MCF 10A (cell line): ENCODE measurements at regions not wholly inside any gene's neighbourhood (a gene's known extent, or its start where the extent isn't known, plus 50 kb on each side); places are given as distances from the start of the nearest gene placed in this dataset.
"Not testable (repeated sequence)": the region's sequence is repeated elsewhere in the genome, so short reads cannot be mapped to it uniquely, and the experiment has no call there.

Source experiments
- BruUV-seq: library from RNA; stranded (reverse); fragments of 400-500 nt; replicated peaks from 2 replicates; lab custom pipeline; 2021; lab: Mats Ljungman, UMichigan
- CTCF ChIA-PET: fragments of 300-600 bp; sonication (Branson Sonifier 250); formaldehyde crosslinking; extraction: SDS; loops from one replicate; lab custom pipeline; 2021; ENCODE audit warnings: antibody characterized with exemption, inconsistent platforms; lab: Yijun Ruan, JAX
- POLR2A ChIA-PET: fragments of 300-600, 350-650 bp; sonication (Branson Sonifier 250); formaldehyde crosslinking; extraction: SDS; loops from one replicate; lab custom pipeline; 2020; ENCODE audit warnings: antibody characterized with exemption, inconsistent platforms; lab: Yijun Ruan, JAX
- DNase-seq: peaks from one replicate; pipeline ENCODE4 v3.0.0-alpha.2; 2018; ENCODE audit not compliant: unreplicated experiment
- H3K27ac Mint-ChIP-seq: one replicate; pipeline ENCODE4 v1.8.0; 2022; ENCODE audit warnings: mild to moderate bottlenecking, low read depth, mixed read lengths; ENCODE audit not compliant: unreplicated experiment
- H3K27me3 Mint-ChIP-seq: one replicate; pipeline ENCODE4 v1.8.0; 2022; ENCODE audit warnings: mixed read lengths; ENCODE audit not compliant: insufficient read depth, unreplicated experiment
- H3K36me3 Mint-ChIP-seq: one replicate; pipeline ENCODE4 v1.8.0; 2022; ENCODE audit warnings: mild to moderate bottlenecking, moderate library complexity, mixed read lengths; ENCODE audit not compliant: insufficient read depth, unreplicated experiment
- H3K4me1 Mint-ChIP-seq: one replicate; pipeline ENCODE4 v1.8.0; 2022; ENCODE audit warnings: mixed read lengths; ENCODE audit not compliant: insufficient read depth, unreplicated experiment
- H3K4me3 Mint-ChIP-seq: one replicate; pipeline ENCODE4 v1.8.0; 2022; ENCODE audit warnings: mild to moderate bottlenecking, moderate library complexity, mixed read lengths; ENCODE audit not compliant: unreplicated experiment
- H3K9me3 Mint-ChIP-seq: one replicate; pipeline ENCODE4 v1.8.0; 2022; ENCODE audit warnings: mixed read lengths; ENCODE audit not compliant: unreplicated experiment
- intact Hi-C: fragments of 100-400 bp; cut with micrococcal nuclease; formaldehyde crosslinking; loops from 2 replicates; pipeline ENCODE4 v1.14.1; 2022
- TF ChIP-seq, protein P1 (sequence below): fragments of 200-600 bp; IDR thresholded peaks from one replicate; pipeline ENCODE4 v1.8.0; 2022; ENCODE audit warnings: antibody characterized with exemption, mild to moderate bottlenecking; ENCODE audit not compliant: unreplicated experiment

DNA sequence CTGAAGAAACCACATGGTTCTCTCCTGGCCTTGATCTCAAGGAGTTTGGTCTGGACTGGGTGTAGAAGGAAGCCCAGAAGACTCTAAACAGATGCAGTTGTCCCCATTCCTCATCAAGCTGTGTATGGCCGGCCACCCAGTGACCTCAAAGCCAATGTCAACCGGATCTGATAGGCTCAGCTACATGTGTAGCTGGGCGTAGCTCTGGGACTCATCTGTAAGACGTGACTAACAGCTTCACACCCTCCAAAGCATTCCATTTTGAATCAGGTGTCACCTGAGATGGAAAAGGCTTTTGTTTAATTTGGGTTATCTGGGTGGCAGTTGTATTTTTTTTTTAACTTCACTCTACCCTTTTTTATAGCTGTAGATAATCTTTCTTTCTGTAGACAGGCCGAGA lies 130.4 kb downstream of the ABCC12 start:
- no peak overlapping the region for H3K27ac Mint-ChIP-seq
- H3K36me3 Mint-ChIP-seq = no peaks in the 10 kb centered on the region
- TF ChIP-seq, protein P1, sequence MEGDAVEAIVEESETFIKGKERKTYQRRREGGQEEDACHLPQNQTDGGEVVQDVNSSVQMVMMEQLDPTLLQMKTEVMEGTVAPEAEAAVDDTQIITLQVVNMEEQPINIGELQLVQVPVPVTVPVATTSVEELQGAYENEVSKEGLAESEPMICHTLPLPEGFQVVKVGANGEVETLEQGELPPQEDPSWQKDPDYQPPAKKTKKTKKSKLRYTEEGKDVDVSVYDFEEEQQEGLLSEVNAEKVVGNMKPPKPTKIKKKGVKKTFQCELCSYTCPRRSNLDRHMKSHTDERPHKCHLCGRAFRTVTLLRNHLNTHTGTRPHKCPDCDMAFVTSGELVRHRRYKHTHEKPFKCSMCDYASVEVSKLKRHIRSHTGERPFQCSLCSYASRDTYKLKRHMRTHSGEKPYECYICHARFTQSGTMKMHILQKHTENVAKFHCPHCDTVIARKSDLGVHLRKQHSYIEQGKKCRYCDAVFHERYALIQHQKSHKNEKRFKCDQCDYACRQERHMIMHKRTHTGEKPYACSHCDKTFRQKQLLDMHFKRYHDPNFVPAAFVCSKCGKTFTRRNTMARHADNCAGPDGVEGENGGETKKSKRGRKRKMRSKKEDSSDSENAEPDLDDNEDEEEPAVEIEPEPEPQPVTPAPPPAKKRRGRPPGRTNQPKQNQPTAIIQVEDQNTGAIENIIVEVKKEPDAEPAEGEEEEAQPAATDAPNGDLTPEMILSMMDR = no peak
- ChIA-PET CTCF (interaction anchor here (0.6 to 1.7 kb wide), 5 partner anchors 12 to 881 kb away, joined by 3 to 10 read pairs (median 3); no protein-coding TSS in a partner anchor), POLR2A (interaction anchor here (0.6 kb wide), 1 partner anchor 519 kb away, joined by 3 read pairs; no protein-coding TSS in a partner anchor)
- no peaks in the 10 kb centered on the region for H3K9me3 Mint-ChIP-seq
- DNase-seq = no peak
- no peak overlapping the region for H3K4me3 Mint-ChIP-seq
- no peaks in the 10 kb centered on the region for H3K4me1 Mint-ChIP-seq
- no TSS peak for BruUV-seq
- H3K27me3 Mint-ChIP-seq = no peaks in the 10 kb centered on the region
- intact Hi-C loops = no loop called here

- no TSS peak for BruUV-seq
- TF ChIP-seq, protein P1 = no peak
- Mint-ChIP-seq H3K27me3 (no peaks in the 10 kb centered on the region), H3K36me3 (no peaks in the 10 kb centered on the region), H3K27ac (no peak overlapping the region), H3K4me3 (no peak overlapping the region), H3K4me1 (no peaks in the 10 kb centered on the region), H3K9me3 (no peaks in the 10 kb centered on the region)
- intact Hi-C loops = no loop called here
- CTCF ChIA-PET = interaction anchor here (1.7 kb wide), 1 partner anchor 31 kb away, joined by 10 read pairs; no protein-coding TSS in a partner anchor
- POLR2A ChIA-PET = no interaction called here
- no peak for DNase-seq
Observed at GRCh38 chr16:48024042-48024441, 131.8 kb downstream of the ABCC12 start.

DNA sequence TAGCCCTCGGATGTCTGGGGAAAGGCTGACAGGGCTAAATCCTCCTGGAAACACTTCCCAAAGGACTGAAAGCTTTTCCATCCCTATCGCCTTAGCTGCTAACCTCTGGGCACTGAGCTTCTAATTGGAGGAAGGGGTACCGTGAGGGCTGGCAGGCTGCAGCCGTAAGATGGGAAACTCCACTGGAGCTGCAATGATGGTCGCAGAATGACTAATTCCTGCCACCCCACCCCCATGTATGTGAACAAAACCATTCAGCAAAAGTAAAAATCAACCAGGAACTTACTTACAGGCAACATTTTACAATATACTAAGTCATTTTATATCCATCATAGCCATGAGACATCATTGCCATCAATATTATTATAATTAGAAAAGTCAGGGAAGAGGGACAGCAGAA lies 133.3 kb downstream of the ABCC12 start:
- DNase-seq = no peak
- CTCF ChIA-PET = interaction anchor here (0.7 kb wide), 2 partner anchors 114 to 418 kb away, joined by 3 read pairs; no protein-coding TSS in a partner anchor
- H3K4me3 Mint-ChIP-seq = no peak overlapping the region
- H3K36me3 Mint-ChIP-seq = no peaks in the 10 kb centered on the region
- intact Hi-C loops = no loop called here
- no peaks in the 10 kb centered on the region for H3K27me3 Mint-ChIP-seq
- TF ChIP-seq, protein P1 = no peak
- POLR2A ChIA-PET = interaction anchor here (0.6 kb wide), 1 partner anchor 10 kb away, joined by 3 read pairs; no protein-coding TSS in a partner anchor
- H3K9me3 Mint-ChIP-seq = no peaks in the 10 kb centered on the region
- no peak overlapping the region for H3K27ac Mint-ChIP-seq
- BruUV-seq = no TSS peak
- H3K4me1 Mint-ChIP-seq = no peaks in the 10 kb centered on the region

GRCh38 chr16:48020617-48021016 lies 135.2 kb downstream of the ABCC12 start:
- DNase-seq, POLR2A ChIA-PET, H3K4me3 Mint-ChIP-seq, BruUV-seq, H3K9me3 Mint-ChIP-seq, H3K36me3 Mint-ChIP-seq, H3K27me3 Mint-ChIP-seq, H3K4me1 Mint-ChIP-seq, CTCF ChIA-PET, H3K27ac Mint-ChIP-seq, intact Hi-C loops: not testable (repeated sequence)
